Jurkat, Clone E6-1 (cell line): ENCODE measurements at regions not wholly inside any gene's neighbourhood (a gene's known extent, or its start where the extent isn't known, plus 50 kb on each side); places are given as distances from the start of the nearest gene placed in this dataset.
A peak's percentile ranks its signal among the peaks of the same experiment; 100 is the strongest.

Experiments used
- DNase-seq: peaks from one replicate; pipeline ENCODE4 v3.0.0-alpha.2; 2011; ENCODE audit warnings: low read depth, low spot score
- H3K4me3 ChIP-seq: 2 replicates; pipeline ENCODE4 v1.5.1; 2011; ENCODE audit warnings: mild to moderate bottlenecking, low read length, control low read depth, moderate library complexity

DNA sequence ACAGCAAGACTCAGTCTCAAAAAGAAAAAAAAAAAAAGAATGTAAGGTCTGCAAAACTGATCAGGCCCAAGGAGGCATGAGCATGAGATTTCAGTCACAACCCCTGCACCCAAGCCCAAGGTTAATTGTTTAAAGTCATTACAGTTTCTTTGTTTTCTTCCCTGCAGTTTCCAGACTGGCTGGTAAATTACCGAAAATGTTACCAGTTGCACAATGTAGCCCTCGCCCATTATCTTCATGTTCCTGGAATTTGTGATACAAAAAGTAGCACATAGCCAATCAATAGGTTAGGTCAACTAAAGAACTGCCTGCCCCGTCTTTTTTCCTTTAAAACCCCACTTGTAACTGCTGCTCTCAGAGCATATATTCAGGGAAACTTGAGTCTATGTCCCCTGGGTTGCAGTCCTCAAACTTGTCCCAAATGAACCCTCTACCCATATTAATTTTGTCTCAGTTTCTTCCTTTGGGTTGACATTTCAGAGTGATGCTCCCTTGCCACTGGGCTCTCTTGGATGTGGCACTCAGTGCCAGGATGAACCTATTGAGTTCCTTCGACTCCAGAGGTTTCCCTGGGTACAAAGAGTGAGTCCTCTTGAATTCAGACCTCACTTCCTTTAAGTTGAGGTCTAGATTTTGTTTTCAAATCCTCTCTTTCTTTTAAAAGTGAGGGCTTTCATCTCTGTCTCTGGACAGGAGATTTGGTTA lies 216.2 kb upstream of the HS6ST1 start:
- DNase-seq = no peak
- no peak overlapping the region for H3K4me3 ChIP-seq

DNA sequence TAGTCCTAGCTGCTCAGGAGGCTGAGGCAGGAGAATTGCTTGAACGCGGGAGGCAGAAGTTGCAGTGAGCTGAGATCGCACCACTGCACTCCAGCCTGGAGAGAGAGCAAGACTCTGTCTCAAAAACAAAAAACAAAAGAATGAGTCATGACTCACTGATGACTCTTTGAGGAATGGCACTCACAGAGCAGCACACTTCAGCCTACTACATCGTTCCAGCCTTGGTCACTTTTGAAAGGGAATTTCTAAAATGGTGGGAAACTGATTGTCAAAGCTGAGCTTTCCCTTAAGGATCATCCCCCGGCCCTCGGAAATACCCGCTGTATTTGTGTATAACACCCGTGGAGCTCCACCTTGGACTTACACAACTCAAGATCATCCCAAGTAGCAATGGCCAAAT lies 217.3 kb upstream of the HS6ST1 start:
- H3K4me3 ChIP-seq = no peak overlapping the region
- no peak for DNase-seq

DNA sequence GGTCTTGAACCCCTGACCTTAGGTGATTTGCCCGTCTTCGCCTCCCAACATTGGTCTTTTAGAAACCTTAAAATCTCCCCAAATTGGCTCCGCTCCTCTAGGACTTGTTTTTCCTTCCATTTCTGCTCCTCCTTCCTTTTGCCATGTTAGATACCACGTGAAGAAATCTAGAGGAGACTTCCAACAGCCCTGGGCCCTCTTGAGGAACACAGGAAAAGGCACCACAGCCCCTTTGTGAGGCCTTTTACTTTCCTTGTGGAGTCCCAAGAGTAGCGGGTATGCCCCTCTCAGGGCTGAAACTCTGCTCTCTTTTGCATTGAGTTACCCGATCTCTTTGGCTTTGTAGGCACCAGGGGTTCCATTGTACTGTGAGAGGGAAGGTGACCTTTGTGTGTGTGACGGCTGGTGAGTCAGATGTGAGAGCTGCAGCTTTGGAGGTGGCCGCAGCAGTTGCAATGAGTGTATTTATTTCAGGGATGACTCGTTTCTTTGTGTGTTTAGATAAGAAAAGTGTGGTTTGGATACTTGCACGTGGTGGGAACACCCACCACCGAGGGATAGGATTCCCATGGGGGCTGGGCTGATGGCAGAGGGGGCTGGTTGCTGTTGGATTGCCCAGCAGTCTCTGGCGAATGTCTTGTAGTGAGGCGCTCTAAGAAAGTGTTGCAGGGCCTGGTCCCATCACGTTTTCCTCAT lies 218.4 kb upstream of the HS6ST1 start:
- H3K4me3 ChIP-seq = no peak overlapping the region
- DNase-seq = no peak

DNA sequence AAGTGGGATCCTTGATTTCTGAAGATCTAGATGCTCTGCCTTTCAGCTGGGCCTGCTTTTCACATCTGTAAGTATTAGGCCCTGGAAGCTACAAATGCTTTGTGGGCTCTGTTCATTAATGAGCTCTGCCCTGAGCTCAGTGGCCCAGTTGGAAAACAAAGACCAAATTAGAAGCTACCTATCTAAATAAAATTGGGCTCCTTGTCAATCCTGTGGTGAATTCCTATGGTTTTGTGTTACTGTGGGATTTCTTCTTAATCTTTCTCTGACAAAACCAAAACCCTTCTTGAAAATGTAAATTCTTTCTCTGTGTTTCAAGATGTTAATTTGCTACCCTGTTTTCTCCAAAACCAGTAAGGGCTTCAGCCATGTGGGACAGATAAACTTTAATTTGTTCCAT lies 219.0 kb upstream of the HS6ST1 start:
- DNase-seq = no peak
- no peak overlapping the region for H3K4me3 ChIP-seq

DNA sequence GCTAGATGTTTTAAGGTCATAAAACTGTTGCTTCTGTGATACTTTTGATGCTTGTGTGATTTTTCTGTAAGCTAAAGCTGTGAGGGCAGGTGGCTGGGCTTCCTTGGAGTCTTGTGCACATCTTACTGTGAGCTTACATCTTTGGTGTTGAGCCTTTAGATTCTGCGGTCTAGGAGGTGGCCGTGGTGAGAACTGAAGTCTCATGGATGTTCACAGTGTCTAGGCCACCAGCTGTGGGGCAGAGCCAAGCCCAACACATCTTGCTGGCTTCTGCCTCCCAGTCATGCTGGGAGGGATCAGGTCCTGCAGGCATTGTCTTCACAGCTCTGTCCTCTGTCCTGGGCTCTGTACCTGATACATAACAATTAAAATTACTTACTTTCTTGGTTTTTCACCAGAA lies 219.7 kb upstream of the HS6ST1 start:
- peak; percentile 73 for DNase-seq

DNA sequence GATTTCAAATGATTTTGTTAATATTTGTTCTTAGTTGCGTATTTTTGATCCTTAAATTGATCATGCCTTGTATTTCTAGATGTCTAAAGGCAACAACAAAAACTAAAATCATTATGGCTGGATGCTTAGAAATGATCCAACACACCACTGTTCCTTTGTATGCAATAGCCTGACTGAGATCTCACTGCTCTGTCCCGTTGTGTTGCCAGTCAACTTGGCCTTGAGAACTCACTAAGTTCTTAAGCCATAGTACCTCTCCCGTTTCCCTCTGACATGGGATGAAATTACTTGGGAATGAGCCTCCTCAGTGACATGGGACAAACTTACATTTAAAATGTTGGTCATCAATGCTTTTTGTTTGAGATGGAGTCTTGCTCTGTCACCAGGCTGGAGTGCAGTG lies 222.0 kb upstream of the HS6ST1 start:
- no peak for DNase-seq
- no peak overlapping the region for H3K4me3 ChIP-seq

More for the DNA sequence above, 219.7 kb upstream of the HS6ST1 start:
- H3K4me3 ChIP-seq = no peak overlapping the region

DNA sequence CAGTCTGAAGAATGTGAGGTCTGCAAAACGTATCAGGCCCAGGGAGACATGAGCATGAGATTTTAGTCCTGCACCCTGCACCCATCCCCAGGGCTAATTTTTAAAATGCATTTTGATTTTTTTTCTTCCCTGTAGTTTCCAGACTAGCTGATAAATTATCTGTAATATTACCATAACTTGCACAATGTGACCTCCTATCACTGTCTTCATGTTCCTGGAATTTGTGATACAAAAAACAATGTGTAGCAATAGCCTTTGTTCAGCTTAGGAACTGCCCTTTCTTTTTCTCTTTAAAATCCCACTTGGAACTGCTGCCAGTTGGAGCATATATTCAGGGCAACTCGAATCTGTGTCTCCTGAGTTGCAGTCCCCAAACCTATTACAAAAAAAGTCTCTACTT lies 222.8 kb upstream of the HS6ST1 start:
- no peak for DNase-seq
- H3K4me3 ChIP-seq = no peak overlapping the region

DNA sequence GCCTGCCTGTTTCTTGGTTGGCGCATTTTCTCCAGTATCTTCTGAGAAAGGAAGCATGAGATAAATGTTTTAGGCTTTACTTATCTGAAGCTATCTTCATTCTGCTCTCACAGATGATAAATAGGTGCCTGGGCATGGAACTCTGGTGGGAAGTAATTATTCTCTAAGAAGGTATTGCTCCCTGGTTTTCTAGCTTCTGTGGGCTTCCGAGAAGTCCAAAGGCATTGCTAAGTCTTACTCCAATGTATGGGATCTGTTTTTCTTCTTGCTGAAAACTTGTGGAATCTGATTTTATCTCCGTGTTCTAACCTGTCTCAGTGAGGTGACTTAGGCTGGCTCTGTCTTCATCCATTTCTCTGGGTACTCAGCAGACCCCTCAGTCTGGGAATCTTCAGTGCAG lies 224.4 kb upstream of the HS6ST1 start:
- H3K4me3 ChIP-seq = no peak overlapping the region
- DNase-seq = no peak

DNA sequence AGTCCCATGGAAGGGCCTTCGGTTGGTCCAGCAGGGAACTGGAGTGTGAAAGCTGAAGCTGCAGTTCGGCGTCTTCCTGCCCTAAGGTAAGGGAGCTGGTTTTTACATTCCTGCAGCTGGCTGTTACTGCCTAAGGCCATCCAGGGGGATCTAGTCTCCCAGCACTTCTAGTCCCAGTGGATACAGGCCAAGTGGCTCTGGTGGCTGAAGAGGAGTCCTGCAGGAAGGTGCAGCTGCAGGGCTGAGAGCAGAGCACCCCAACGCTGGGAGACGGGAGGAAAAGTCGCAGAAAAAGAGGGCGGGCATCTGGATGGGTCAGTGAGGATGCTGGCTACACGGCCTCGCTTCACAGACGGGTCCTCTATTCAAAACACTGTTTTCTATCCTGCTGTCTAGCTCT lies 225.0 kb upstream of the HS6ST1 start:
- DNase-seq = no peak
- H3K4me3 ChIP-seq = no peak overlapping the region

DNA sequence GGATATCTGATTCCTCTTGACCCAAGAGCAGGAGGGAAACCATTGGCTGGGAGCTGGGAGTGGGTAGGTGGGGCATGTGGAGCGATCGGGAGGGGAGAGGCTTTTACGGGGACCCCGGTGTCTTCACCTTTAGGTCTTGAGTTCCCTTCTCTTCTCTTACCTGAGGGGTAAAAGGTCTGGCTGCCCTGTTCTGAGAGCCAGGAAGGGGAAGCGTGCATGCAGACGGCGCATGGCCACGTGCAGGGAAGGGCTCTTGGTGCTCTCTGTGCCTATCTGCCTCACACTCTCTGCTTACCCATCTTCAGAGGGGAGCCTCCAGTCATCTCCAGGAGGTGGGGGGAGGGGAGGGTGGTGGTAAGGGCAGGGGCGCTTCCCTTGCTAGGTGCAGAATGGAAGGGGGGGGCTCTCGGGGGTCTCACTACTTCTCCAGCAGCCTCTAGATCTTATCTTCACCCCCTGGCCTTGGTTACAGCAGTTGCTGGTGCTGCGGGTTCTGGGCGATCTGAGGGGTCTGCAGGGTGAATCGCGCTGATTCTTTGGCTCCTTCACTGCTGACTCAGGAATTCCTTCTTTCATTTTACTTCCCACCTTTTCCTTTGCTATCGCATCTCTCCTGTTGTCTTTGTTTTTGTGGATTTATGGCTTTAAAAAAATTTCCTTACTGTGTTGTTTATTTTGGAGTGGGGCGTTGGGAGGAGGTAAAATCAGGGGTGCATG lies 225.8 kb upstream of the HS6ST1 start:
- no peak for DNase-seq
- H3K4me3 ChIP-seq = no peak overlapping the region

DNA sequence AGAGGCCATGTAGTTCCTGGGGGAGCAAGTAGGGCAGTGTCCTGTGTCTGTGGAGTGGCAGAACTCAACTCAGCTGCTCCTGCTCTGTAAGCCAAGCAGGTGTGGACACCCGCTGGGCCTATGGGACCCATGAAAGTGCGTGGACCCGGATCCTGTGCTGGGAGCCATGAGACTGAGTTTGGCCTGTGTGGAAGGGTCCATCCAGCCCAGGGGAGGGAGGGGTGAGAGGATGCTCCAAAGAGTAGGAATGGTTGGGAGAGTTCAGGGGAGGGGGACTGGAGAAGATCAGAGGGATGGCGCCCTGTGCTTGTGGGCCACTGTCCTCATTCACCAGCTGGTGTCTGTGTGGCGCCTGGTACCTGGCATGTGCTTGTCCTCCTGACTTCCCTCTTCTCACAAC lies 226.4 kb upstream of the HS6ST1 start:
- H3K4me3 ChIP-seq = no peak overlapping the region
- DNase-seq = no peak

DNA sequence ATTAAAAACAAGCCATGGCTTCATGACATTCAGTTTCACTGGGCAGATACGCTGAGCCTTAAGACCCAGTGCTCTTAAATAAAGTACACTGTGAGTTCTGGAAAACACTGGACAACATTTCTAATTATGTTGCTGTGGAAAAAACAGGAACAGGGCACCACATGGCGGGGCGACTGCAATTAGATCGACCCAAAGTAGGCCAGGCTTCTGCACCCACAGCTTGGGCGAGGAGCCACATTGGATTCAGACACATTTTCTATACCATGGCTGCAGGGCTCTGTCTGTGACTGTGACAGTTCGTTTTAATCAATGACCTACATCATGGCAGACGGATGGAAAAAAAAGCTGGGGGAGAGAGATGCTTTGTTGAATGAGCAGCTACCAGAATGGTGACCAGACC lies 227.2 kb upstream of the HS6ST1 start:
- DNase-seq = no peak
- H3K4me3 ChIP-seq = no peak overlapping the region

DNA sequence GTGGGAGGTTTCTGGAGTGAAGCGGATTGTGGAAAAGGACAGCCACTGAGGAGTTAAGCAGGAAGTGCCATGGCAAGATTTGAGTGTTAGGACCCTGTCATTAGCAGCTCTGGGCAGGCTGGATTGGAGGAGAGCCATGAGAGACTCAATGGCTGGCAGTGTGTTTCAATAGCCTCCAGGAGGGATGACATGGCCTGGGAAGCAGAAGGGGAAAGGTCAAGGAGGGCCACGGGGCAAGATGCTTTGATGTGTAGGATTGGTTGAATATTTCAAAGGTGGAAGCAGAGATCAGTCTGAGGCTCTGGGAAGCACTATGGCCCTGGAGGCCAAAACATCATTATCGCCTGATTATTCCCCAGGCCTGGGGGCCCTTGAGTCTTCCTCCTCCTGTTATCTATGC lies 229.0 kb upstream of the HS6ST1 start:
- no peak for DNase-seq
- H3K4me3 ChIP-seq = no peak overlapping the region

DNA sequence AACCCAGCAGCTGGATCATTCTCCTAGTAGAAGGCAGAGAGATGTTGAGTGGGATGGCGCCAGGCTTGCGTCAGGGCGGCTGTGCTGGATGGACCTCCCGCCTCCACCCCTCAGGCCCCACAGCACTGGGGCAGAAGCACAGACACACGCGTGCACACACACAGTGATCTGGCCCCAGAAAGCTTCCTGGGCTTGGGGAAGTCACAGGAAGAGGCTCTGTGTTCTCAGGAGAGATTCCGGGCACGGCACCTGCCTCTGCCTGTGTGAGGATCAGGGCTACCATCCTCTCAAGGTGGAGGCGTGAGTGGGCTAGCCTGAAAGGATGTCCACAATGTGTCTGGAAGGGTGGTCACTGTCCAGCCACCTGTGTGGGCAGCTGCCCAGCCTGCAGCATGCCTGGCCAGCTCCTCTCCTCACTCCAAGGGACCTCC lies 229.8 kb upstream of the HS6ST1 start:
- no peak for DNase-seq
- no peak overlapping the region for H3K4me3 ChIP-seq

DNA sequence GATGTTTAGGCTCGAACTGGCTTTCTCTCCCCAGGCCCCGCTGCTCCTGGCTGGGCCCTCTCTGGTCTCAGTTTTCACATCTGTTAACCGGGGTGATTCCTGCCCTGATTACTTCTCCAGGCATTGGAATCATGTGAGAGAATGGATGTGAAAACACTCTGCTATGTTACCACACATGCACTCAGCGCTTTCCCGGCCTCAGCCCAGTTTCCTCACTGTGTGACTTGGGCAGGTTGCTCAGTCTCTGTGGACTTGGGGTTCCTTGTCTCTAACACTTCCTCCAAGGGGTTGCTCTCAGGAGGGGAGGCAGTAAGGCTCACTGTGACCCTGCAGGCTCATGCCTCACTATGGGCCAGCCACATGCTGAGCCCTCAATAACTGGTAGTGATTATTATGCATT lies 230.4 kb upstream of the HS6ST1 start:
- no peak for DNase-seq
- H3K4me3 ChIP-seq = no peak overlapping the region

DNA sequence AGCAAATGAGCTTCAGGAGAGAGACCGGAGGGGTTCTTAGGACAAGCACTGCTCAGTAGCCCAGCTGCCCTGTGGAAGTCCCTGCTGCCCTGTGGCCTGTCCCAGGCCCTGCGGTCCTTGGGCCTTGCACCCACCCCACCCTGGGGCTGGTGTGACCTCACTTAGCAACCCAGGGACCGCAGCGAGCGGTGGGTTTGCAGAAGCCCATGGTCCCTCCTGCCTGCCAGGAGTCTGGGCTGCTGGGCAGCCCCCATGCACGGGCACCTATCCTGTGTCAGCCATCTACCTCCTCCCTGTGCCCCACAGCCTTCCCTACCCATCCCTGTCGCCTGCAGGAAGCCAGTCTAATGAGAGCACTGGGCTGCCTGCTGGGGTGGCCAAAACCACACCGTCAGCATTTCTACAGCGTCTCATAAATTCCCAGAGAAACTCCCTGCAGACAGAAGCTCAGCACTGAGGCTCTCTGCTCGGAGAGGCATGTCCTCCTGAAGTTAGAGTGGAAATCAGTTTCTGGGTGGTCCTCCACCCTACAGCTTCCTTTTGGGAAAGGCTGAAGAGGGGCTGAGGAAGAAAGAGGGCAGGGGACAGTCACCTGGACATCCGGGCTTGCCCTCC lies 231.1 kb upstream of the HS6ST1 start:
- no peak overlapping the region for H3K4me3 ChIP-seq
- DNase-seq = no peak

DNA sequence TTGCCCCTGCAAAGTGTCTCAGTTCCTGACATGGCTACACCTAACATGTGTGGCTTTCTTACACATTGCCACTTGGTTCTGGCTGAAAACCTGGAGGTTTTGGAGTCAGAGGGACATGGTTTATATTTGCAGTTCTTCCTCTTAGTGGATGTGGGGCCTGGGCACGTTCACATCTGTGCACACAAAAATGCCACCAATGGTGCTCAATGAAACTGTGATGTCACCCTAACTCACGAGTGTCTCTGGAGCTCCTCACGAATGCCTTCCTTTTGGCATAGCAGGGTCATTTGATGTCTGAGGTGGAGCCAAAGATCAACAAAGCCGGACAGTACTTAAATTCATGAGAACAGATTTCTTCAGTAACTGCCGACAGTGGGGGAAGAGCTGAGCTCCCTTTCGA lies 231.7 kb upstream of the HS6ST1 start:
- no peak overlapping the region for H3K4me3 ChIP-seq
- no peak for DNase-seq

DNA sequence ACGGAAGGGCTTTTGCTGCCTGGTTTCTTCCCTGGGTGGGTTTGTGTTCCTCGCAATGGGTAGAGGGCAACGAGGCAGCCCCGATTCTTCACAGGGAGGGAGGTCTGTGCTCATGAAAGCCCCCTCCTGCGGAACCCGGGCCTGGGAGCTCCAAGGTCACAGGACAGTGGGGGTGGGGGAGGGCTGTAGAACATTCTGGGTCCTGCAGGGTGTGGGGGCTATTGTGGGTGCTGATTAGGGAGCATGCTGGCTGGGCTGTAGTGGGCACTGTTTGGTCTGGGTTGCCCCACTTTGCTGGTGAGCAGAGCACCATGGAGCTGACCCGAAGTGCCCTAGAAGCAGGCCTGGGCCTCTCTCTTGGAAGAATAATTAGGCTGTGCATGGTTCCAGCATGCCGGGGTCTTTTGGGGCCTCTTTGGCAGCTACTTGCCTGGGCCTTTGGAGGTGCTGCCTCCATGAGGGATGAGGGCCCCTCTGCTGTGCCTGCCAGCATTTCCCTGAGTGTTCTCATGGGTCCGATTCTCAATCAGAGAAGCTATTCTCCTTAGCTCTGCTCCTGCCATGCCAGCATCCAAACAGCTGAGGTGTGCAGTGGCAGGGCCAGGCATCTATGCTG lies 232.2 kb upstream of the HS6ST1 start:
- H3K4me3 ChIP-seq = no peak overlapping the region
- DNase-seq = no peak

DNA sequence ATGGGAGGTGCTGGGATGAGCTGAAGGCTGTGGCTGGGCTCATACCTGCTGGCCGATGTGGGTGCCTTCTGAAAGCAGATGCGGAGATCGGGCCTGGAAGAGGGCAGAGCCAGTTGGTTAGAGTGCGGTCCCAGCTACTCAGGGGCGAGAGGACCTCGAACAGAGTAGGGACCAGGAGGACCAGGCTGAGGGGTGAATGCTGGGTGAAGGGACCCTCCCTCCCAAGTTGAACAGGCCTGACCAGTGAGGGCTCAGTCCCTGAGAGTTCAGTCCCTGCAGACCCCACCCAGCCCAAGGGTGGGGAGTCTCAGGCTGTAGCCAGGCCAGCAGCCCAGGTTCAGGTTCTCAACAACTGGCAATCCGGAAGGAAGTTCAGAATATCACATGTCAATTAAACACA lies 232.8 kb upstream of the HS6ST1 start:
- DNase-seq = no peak
- no peak overlapping the region for H3K4me3 ChIP-seq
